ENCODE measurements at regions not wholly inside any gene's neighbourhood (a gene's known extent, or its start where the extent isn't known, plus 50 kb on each side); places are given as distances from the start of the nearest gene placed in this dataset.

DNA sequence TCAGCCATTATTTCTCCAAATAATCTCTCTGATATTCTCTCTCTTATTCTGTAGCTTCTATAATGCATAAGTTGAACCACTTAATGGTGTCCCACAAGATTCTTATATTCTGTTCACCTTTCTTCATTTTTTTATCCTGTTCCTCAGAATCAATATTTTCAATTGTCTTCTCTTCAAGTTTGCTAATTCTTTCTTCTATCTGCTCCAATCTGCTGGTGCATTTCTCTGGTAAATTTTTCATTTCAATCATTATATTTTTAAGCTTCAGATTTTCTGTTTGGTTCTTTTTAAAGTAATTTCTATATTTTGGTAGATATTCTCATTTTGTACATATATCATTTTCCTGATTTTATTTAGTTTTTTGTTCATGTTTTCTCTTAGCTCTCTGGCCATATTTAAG is 272.6 kb downstream of the ZEB1 start:
- TF ChIP-seq, protein P1, sequence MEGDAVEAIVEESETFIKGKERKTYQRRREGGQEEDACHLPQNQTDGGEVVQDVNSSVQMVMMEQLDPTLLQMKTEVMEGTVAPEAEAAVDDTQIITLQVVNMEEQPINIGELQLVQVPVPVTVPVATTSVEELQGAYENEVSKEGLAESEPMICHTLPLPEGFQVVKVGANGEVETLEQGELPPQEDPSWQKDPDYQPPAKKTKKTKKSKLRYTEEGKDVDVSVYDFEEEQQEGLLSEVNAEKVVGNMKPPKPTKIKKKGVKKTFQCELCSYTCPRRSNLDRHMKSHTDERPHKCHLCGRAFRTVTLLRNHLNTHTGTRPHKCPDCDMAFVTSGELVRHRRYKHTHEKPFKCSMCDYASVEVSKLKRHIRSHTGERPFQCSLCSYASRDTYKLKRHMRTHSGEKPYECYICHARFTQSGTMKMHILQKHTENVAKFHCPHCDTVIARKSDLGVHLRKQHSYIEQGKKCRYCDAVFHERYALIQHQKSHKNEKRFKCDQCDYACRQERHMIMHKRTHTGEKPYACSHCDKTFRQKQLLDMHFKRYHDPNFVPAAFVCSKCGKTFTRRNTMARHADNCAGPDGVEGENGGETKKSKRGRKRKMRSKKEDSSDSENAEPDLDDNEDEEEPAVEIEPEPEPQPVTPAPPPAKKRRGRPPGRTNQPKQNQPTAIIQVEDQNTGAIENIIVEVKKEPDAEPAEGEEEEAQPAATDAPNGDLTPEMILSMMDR (conservative IDR thresholded peaks at IDR 0.05; ENCODE audit: low read depth in 2 of 2): no peak
- no peak for TF ChIP-seq EZH2 (IDR thresholded peaks at IDR 0.05; ENCODE audit: low read depth, unreplicated experiment)
- TF ChIP-seq POLR2AphosphoS5 (IDR thresholded peaks at IDR 0.05; ENCODE audit: low read depth): no peak
- TF ChIP-seq, protein P2, sequence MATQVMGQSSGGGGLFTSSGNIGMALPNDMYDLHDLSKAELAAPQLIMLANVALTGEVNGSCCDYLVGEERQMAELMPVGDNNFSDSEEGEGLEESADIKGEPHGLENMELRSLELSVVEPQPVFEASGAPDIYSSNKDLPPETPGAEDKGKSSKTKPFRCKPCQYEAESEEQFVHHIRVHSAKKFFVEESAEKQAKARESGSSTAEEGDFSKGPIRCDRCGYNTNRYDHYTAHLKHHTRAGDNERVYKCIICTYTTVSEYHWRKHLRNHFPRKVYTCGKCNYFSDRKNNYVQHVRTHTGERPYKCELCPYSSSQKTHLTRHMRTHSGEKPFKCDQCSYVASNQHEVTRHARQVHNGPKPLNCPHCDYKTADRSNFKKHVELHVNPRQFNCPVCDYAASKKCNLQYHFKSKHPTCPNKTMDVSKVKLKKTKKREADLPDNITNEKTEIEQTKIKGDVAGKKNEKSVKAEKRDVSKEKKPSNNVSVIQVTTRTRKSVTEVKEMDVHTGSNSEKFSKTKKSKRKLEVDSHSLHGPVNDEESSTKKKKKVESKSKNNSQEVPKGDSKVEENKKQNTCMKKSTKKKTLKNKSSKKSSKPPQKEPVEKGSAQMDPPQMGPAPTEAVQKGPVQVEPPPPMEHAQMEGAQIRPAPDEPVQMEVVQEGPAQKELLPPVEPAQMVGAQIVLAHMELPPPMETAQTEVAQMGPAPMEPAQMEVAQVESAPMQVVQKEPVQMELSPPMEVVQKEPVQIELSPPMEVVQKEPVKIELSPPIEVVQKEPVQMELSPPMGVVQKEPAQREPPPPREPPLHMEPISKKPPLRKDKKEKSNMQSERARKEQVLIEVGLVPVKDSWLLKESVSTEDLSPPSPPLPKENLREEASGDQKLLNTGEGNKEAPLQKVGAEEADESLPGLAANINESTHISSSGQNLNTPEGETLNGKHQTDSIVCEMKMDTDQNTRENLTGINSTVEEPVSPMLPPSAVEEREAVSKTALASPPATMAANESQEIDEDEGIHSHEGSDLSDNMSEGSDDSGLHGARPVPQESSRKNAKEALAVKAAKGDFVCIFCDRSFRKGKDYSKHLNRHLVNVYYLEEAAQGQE (IDR thresholded peaks at IDR 0.05; ENCODE audit: unreplicated experiment): no peak

Data from GM23338 (cell line).